Heart right ventricle (tissue), 16 donors: ENCODE measurements at regions not wholly inside any gene's neighbourhood (a gene's known extent, or its start where the extent isn't known, plus 50 kb on each side); places are given as distances from the start of the nearest gene placed in this dataset.

Experiments used
- ATAC-seq, 8 donors: fragments of 200-7000 bp; cut with Tn5 transposase; one replicate each; pipeline ENCODE4 v1.9.1; 2020; ENCODE audit warnings: mild to moderate bottlenecking in 8 of 8, moderate library complexity in 8 of 8, moderate number of reproducible peaks in 1 of 8
- DNase-seq, 2 donors: peaks; one replicate each; pipeline ENCODE4 v3.0.0-alpha.2; 2020
- H3K27ac ChIP-seq, 10 donors: fragments of 200-600 bp; sonication (generic) in 2 of 10; one replicate each; pipeline versions ENCODE4 v1.5.0 to v1.8.0; 2020 to 2022; ENCODE audit warnings: mild to moderate bottlenecking in 3 of 10
- H3K27me3 ChIP-seq, 7 donors: fragments of 200-600 bp; one replicate each; pipeline ENCODE4 v1.8.0; 2021 to 2022; ENCODE audit warnings: mild to moderate bottlenecking in 2 of 7
- H3K36me3 ChIP-seq, 9 donors: fragments of 200-600 bp; sonication (generic) in 1 of 9; one replicate each; pipeline versions ENCODE4 v1.5.0 to v1.8.0; 2020 to 2022; ENCODE audit warnings: mild to moderate bottlenecking in 2 of 9
- H3K4me1 ChIP-seq, 9 donors: fragments of 200-600 bp; sonication (generic) in 1 of 9; one replicate each; pipeline versions ENCODE4 v1.5.0 to v1.8.0; 2020 to 2022; ENCODE audit warnings: mild to moderate bottlenecking in 4 of 9
- H3K4me3 ChIP-seq, 10 donors: fragments of 200-600 bp; sonication (generic) in 2 of 10; one replicate each; pipeline versions ENCODE4 v1.5.0 to v1.8.0; 2020 to 2022; ENCODE audit warnings: mild to moderate bottlenecking in 7 of 10, moderate library complexity in 2 of 10
- H3K9me3 ChIP-seq, 11 donors: fragments of 200-600 bp in 10 of 11; sonication (generic) in 2 of 11; one replicate each; pipeline versions ENCODE4 v1.5.0 to v1.8.0; 2013 to 2022; ENCODE audit warnings: mild to moderate bottlenecking in 2 of 11, control low read depth in 1 of 11, moderate library complexity in 1 of 11
- CTCF ChIP-seq, 9 donors: fragments of 200-600 bp; sonication (generic) in 2 of 9; IDR thresholded peaks; one replicate each; pipeline versions ENCODE4 v1.5.0 to v1.8.0; 2021 to 2022; ENCODE audit warnings: antibody characterized with exemption in 9 of 9, mild to moderate bottlenecking in 5 of 9, moderate library complexity in 1 of 9
- WGBS, 2 donors: extraction: QIAGEN DNeasy Blood & Tissue Kit; methylation state at CpG; one replicate each; pipeline ENCODE4 v1.1.7; 2013; ENCODE audit warnings: inconsistent platforms in 1 of 2; 5-methylcytosine and 5-hydroxymethylcytosine counted together
- intact Hi-C, 10 donors: fragments of 100-400 bp; cut with DNase I; formaldehyde crosslinking; loops; one replicate each; pipeline versions ENCODE4 v1.11.1 to v1.14.2; 2022
- donor health status: Arrhythmogenic right ventricular cardiomyopathy.
- donor health status: ischemic (EF 13 %, LVEDD 7.1; RV severe dilation, severe dysfunction).
- donor health status: healthy with polysubstance abuse.
- donor health status: DM: no; HTN: yes; CAD: no.
- donor health status: DM: no; HTN: no; CAD: no.
- donor health status: ischemic (EF 25% LVEDD 6.9; RV normal size, moderate dysfunction).
- donor health status: ischemic (EF 25% LVEDD 5.7; RV mildly dilated, moderate dysfunction).
- donor health status: healthy.
- donor health status: DM: yes; HTN: yes; CAD: no.
- donor health status: Ischemic cardiomyopathy.
- donor health status: ischemic (EF 35%, LVEDD 5.7; RV mildly dilated, moderate dysfunction).
- donor health status: nonischemic (EF 11% LVEDD 7.7; RV severe dilation, severe dysfunction).
- donor health status: DM: yes; HTN: yes; CAD: no.
- donor health status: PGD.
- donor health status: ischemic (EF 29% LVEDD 5.4; RV normal size, mild dysfunction).
- donor health status: nonischemic (EF 23%, LVEDD 6.1; RV moderate dilation, normal function).

- no peak for TF ChIP-seq CTCF (IDR thresholded peaks at IDR 0.05)
- ATAC-seq (no peak), DNase-seq (no peak)
- Histone ChIP-seq H3K4me1 (peaks cover 0 to 34% (median 18%) of the 10 kb centered on the region in 9 donors), H3K4me3 (no peak overlapping the region), H3K27me3 (peaks cover 0 to 13% (median 0%) of the 10 kb centered on the region in 7 donors), H3K27ac (peak overlapping the region in 1 of 10 donors; percentile 84), H3K9me3 (no peaks in the 10 kb centered on the region), H3K36me3 (no peaks in the 10 kb centered on the region)
- intact Hi-C loops = loop anchor here in 4 of 10 donors (10.0 kb wide), 3 partner anchors 126 to 146 kb away; no protein-coding TSS in a partner anchor
These were observed 206.2 kb downstream of the ZNF365 start for GRCh38 chr10:62580396-62580795.

DNA sequence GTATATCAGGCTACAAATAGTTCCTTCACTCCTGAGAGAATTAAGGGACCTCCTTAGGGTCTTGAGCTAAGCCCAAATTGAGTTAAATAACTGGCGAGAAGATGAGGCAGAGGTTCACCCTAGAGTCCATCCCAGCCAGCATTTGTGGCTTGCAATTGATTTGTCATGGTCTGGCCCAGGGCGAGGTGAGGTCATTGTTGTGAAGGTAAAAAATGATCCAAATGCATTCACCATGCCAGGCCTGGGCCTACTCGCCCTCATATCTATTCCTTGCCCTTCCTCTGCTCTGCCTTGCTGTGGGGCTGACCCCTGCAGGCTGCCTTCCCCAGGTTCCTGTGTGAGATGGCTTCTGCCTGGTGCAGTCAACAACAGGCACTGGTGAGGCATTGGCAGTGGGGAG lies 207.2 kb downstream of the ZNF365 start:
- 82 to 94% methylated on average over 3 of the region's 3 CpGs for WGBS, 2 donors
- Histone ChIP-seq H3K27ac (peak overlapping the region in 6 of 10 donors; percentile 40 to 84 (median 59)), H3K4me1 (peaks cover 0 to 39% (median 18%) of the 10 kb centered on the region in 9 donors), H3K4me3 (no peak overlapping the region), H3K36me3 (no peaks in the 10 kb centered on the region), H3K9me3 (no peaks in the 10 kb centered on the region), H3K27me3 (peaks cover 0 to 7% (median 0%) of the 10 kb centered on the region in 7 donors)
- DNase-seq (no peak), ATAC-seq (no peak)
- TF ChIP-seq CTCF (IDR thresholded peaks at IDR 0.05) = no peak
- intact Hi-C loops = loop anchor here in 4 of 10 donors (10.0 kb wide), 3 partner anchors 127 to 147 kb away; no protein-coding TSS in a partner anchor

DNA sequence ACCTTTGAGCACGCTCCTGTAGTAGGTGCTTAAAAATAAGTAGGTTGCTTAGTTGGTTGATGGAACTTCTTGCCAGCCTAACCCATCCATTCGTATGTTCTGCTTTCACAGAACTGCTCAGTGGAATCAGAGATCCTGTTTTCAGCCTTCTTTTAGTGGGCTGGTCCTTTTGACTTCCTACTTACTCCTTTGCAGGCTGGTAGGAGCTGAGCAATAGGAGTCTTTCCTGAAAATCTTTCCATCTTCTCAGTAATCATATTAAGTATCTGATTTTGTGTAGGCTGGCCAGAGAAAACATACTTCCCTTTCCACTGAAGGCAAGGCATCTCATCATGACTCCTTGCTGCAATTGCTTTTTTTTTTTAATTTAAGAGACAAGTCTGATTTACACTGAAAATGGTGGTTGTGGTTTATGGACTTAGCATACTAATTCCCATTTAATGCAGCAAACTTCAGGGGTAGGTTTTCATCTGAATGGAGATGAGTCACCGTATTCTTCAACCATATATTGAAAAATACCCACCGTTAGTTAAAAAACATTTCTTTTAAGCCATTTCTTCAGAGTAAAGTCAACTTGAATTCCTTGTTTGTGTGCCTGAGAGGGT lies 208.0 kb downstream of the ZNF365 start:
- TF ChIP-seq CTCF (IDR thresholded peaks at IDR 0.05) = no peak
- peaks cover 0 to 6% (median 0%) of the 10 kb centered on the region in 7 donors for H3K27me3 ChIP-seq
- WGBS, 2 donors = 69 to 78% methylated on average over 4 of the region's 4 CpGs
- no peak for DNase-seq
- H3K4me1 ChIP-seq = peaks cover 0 to 39% (median 18%) of the 10 kb centered on the region in 9 donors
- H3K27ac ChIP-seq = peak overlapping the region in 9 of 10 donors; percentile 36 to 84 (median 49)
- intact Hi-C loops = loop anchor here in 4 of 10 donors (10.0 kb wide), 3 partner anchors 127 to 147 kb away; no protein-coding TSS in a partner anchor
- no peak overlapping the region for H3K4me3 ChIP-seq
- ATAC-seq = no peak
- no peaks in the 10 kb centered on the region for H3K36me3 ChIP-seq
- no peaks in the 10 kb centered on the region for H3K9me3 ChIP-seq

GRCh38 chr10:62582804-62583208 lies 208.6 kb downstream of the ZNF365 start:
- no peaks in the 10 kb centered on the region for H3K9me3 ChIP-seq
- ATAC-seq = peak; percentile 61 to 91 (median 82)
- intact Hi-C loops = loop anchor here in 4 of 10 donors (10.0 kb wide), 3 partner anchors 128 to 148 kb away; no protein-coding TSS in a partner anchor
- peak; percentile 68 to 71 for DNase-seq
- peaks cover 0 to 39% (median 18%) of the 10 kb centered on the region in 9 donors for H3K4me1 ChIP-seq
- WGBS, 2 donors = 30 to 45% methylated on average over 7 of the region's 7 CpGs
- H3K36me3 ChIP-seq = no peaks in the 10 kb centered on the region
- H3K27ac ChIP-seq = peak overlapping the region in 9 of 10 donors; percentile 18 to 84 (median 65)
- H3K27me3 ChIP-seq = peaks cover 0 to 6% (median 0%) of the 10 kb centered on the region in 7 donors
- TF ChIP-seq CTCF (IDR thresholded peaks at IDR 0.05) = no peak
- H3K4me3 ChIP-seq = no peak overlapping the region
